Uterus (tissue), 3 donors: ENCODE measurements at regions not wholly inside any gene's neighbourhood (a gene's known extent, or its start where the extent isn't known, plus 50 kb on each side); places are given as distances from the start of the nearest gene placed in this dataset.
A peak's percentile ranks its signal among the peaks of the same experiment; 100 is the strongest.
"Not testable (repeated sequence)": the region's sequence is repeated elsewhere in the genome, so short reads cannot be mapped to it uniquely, and the experiment has no call there.

ENCODE experiments used
- DNase-seq, 2 donors: peaks; one replicate each; pipeline ENCODE4 v3.0.0-alpha.2; 2019 to 2020
- H3K27ac ChIP-seq, 2 donors: fragments of 200-600 bp; sonication (generic); 1 replicate in 1 of 2; 2 replicates in 1 of 2; pipeline ENCODE4 v1.5.1; 2016 to 2018
- H3K27me3 ChIP-seq, 2 donors: fragments of 200-600 bp; sonication (generic); one replicate each; pipeline ENCODE4 v1.5.1; 2018 to 2019; ENCODE audit warnings: control low read depth in 1 of 2
- H3K36me3 ChIP-seq, 2 donors: fragments of 200-600 bp; sonication (generic); one replicate each; pipeline ENCODE4 v1.5.1; 2019; ENCODE audit warnings: control low read depth in 1 of 2
- H3K4me1 ChIP-seq, 2 donors: fragments of 200-600 bp; sonication (generic); one replicate each; pipeline ENCODE4 v1.5.1; 2018 to 2019; ENCODE audit warnings: control low read depth in 1 of 2
- H3K4me3 ChIP-seq, 2 donors: fragments of 200-600 bp; sonication (generic); 1 replicate in 1 of 2; 2 replicates in 1 of 2; pipeline ENCODE4 v1.5.1; 2018 to 2019; ENCODE audit warnings: mild to moderate bottlenecking in 1 of 2
- H3K9me3 ChIP-seq, 2 donors: fragments of 200-600 bp; sonication (generic); one replicate each; pipeline ENCODE4 v1.5.1; 2019; ENCODE audit warnings: control low read depth in 1 of 2
- CTCF ChIP-seq, 4 experiments: fragments of 200-600 bp in 2 of 4; fragments of 450-650 bp in 2 of 4; sonication (generic) in 2 of 4; IDR thresholded peaks; one replicate each; pipeline ENCODE4 v1.5.1; 2016 to 2019; ENCODE audit warnings: antibody characterized with exemption in 4 of 4, mild to moderate bottlenecking in 2 of 4, moderate library complexity in 1 of 4
- POLR2A ChIP-seq, 2 donors: fragments of 450-650 bp; IDR thresholded peaks; one replicate each; pipeline ENCODE4 v1.6.1; 2016; ENCODE audit warnings: antibody characterized with exemption in 2 of 2, mild to moderate bottlenecking in 1 of 2, moderate library complexity in 1 of 2
- intact Hi-C: fragments of 100-400 bp; cut with DNase I; formaldehyde crosslinking; loops from one replicate; pipeline ENCODE4 v1.15.1; 2023; ENCODE audit warnings: low total_unique reads
- donor health status: DM: yes; HTN: yes; CAD: no.

DNA sequence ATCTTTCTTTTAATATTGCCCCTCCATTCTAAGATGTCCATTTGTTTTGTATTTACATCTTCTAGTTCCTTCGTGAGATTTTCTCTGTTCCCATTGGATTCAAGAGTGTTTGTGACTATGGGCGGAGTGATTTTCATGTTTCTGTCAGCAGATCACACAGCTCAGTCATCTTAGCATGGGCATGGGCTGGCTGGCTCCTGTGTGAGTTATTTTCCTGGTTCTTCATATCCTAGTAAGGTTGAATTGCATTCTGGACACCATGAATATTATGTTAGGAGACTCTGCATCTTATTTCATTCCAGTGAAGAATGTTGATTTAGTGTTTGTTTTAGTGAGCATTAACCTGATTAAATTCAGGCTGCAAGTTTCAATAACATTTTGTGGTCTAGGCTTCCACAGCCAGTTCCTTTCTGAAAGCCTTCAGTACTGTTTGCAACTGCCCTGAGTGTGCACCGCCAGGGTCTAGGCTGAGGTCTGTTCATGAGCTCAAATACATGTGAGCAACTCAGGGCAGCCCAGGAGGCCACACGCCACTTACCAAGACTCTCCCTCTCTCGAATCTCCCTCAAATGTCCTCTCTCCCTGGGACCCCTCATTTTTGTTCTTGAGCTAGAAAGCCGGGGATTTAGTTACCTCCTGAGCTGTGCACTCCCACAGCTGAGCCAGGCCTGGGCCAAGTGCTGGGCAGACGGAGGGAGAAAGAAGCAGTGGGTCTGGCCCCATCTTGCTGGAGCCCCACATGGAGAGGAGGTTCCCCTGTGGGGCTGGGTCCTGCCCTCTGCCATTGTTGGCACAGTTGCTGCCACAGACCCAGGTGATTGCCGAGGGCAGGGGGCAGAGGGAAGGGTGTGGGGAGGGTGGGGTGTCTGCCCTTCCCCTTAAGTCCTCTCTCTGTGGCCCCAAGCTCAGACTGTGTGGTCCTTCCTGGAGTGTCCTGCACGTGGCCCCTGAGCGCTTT, 145.9 kb downstream of the RTP5 start:
- no peak for TF ChIP-seq CTCF (IDR thresholded peaks at IDR 0.05)
- no peak for TF ChIP-seq POLR2A (IDR thresholded peaks at IDR 0.05)

DNA sequence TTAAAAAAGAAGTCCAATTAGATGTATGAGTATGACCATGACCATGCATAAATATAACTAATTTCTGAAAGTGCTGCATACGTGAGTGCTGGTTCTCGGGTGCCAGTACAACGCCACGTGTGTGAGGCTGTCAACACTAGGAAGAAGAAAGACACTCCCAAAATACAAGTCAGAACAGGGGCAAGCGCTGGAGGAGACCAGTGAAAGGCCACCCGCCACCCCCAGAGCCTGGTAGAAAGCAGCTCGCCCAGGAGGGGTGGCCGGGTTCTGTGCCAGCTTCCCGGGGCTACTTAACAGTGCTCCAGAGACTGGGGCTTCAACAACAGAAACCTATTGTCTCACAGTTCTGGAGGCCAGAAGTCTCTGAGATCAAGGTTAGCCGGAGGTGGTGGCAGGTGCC, 147.6 kb downstream of the RTP5 start:
- intact Hi-C loops, result no loop called here
- Histone ChIP-seq H3K9me3 (no peaks in the 10 kb centered on the region), H3K36me3 (no peaks in the 10 kb centered on the region), H3K27me3 (no peaks in the 10 kb centered on the region), H3K4me1 (no peaks in the 10 kb centered on the region), H3K27ac (no peak overlapping the region), H3K4me3 (no peak overlapping the region)
- peak in 1 of 2 donors; percentile 7 for DNase-seq
- TF ChIP-seq CTCF (IDR thresholded peaks at IDR 0.05) (no peak), POLR2A (IDR thresholded peaks at IDR 0.05) (no peak)

More for the DNA sequence above, 145.9 kb downstream of the RTP5 start:
- no peak overlapping the region for H3K4me3 ChIP-seq
- intact Hi-C loops, result no loop called here
- no peaks in the 10 kb centered on the region for H3K4me1 ChIP-seq
- no peaks in the 10 kb centered on the region for H3K9me3 ChIP-seq
- H3K27me3 ChIP-seq, result no peaks in the 10 kb centered on the region
- H3K27ac ChIP-seq, result no peak overlapping the region
- H3K36me3 ChIP-seq, result no peaks in the 10 kb centered on the region
- peak in 1 of 2 donors; percentile 6 for DNase-seq

DNA sequence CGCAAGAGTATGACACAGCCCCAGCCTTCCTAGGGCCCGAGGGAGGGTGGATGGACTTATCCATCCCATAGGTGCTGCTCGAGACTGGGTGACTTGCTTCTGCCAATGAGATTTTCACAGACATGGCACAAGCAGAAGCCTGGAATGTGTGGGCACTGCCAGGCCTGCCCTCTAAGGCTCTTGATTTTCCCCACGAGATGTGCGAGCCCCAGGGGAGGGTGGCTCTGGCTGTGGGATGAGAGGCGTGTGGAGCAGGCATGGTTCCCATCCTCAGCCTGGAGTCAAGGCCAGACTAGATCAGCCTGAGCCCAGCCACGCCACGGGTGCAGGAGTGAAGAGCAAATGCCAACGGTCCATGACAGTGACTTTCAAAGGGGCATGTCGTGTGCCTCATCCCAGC, 148.9 kb downstream of the RTP5 start:
- H3K27me3 ChIP-seq, intact Hi-C loops, H3K4me3 ChIP-seq, H3K9me3 ChIP-seq, H3K4me1 ChIP-seq, DNase-seq, H3K36me3 ChIP-seq, H3K27ac ChIP-seq: not testable (repeated sequence)

DNA sequence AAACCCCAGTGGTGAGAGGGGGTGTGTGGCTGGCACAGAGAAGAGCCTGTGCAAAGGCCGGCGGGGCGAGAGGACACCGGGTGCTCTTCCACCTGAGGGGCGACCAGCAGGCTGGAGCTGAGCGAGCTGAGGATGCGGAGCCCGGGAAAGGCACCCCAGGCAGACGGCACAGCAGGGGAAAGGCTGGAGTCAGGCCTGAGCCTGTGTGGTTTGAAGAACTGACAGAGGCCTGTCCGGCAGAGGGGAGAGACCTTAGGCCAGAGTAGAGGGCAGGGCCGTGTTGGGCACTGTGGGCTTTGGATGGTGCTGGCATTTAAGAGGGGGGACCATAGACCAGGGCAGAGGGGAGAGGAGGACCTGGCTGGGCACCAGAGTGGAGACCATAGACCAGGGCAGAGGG, 149.8 kb downstream of the RTP5 start:
- TF ChIP-seq CTCF (IDR thresholded peaks at IDR 0.05) (no peak), POLR2A (IDR thresholded peaks at IDR 0.05) (no peak)
- Histone ChIP-seq H3K27ac (no peak overlapping the region), H3K27me3 (no peaks in the 10 kb centered on the region), H3K4me1 (no peaks in the 10 kb centered on the region), H3K9me3 (no peaks in the 10 kb centered on the region), H3K36me3 (no peaks in the 10 kb centered on the region), H3K4me3 (no peak overlapping the region)
- intact Hi-C loops, result no loop called here
- DNase-seq, result no peak

GRCh38 chr2:242020196-242021004, 150.9 kb downstream of the RTP5 start:
- Histone ChIP-seq H3K27me3 (no peaks in the 10 kb centered on the region), H3K36me3 (no peaks in the 10 kb centered on the region), H3K9me3 (no peaks in the 10 kb centered on the region), H3K27ac (no peak overlapping the region), H3K4me1 (no peaks in the 10 kb centered on the region), H3K4me3 (no peak overlapping the region)
- intact Hi-C loops, result no loop called here
- peak; percentile 58 to 62 for DNase-seq
- TF ChIP-seq CTCF (IDR thresholded peaks at IDR 0.05) (peak in 1 of 4 experiments; percentile 21), POLR2A (IDR thresholded peaks at IDR 0.05) (no peak)
